Gastroesophageal sphincter (tissue), 4 donors: ENCODE measurements at regions not wholly inside any gene's neighbourhood (a gene's known extent, or its start where the extent isn't known, plus 50 kb on each side); places are given as distances from the start of the nearest gene placed in this dataset.

ENCODE experiments used
- ATAC-seq: fragments of 150-250 bp; one replicate; pipeline ENCODE4 v1.9.1; 2016; ENCODE audit warnings: mild to moderate bottlenecking, moderate library complexity
- H3K27ac ChIP-seq, 4 donors: fragments of 200-600 bp; sonication (generic) in 3 of 4; 1 replicate in 3 of 4; 2 replicates in 1 of 4; pipeline ENCODE4 v1.5.1; 2016 to 2019
- H3K27me3 ChIP-seq: fragments of 200-600 bp; sonication (generic); one replicate; pipeline ENCODE4 v1.5.1; 2019
- H3K36me3 ChIP-seq, 2 donors: fragments of 200-600 bp; sonication (generic); one replicate each; pipeline ENCODE4 v1.5.1; 2019; ENCODE audit warnings: control low read depth in 1 of 2
- H3K4me1 ChIP-seq, 3 donors: fragments of 200-600 bp; sonication (generic); 1 replicate in 2 of 3; 2 replicates in 1 of 3; pipeline ENCODE4 v1.5.1; 2016 to 2019; ENCODE audit warnings: control low read depth in 2 of 3
- H3K4me3 ChIP-seq, 2 donors: fragments of 200-600 bp; sonication (generic); one replicate each; pipeline ENCODE4 v1.5.1; 2019; ENCODE audit warnings: mild to moderate bottlenecking in 1 of 2, moderate library complexity in 1 of 2
- H3K9me3 ChIP-seq, 3 donors: fragments of 200-600 bp; sonication (generic); one replicate each; pipeline ENCODE4 v1.5.1; 2017 to 2019; ENCODE audit warnings: control low read depth in 2 of 3
- EP300 ChIP-seq: sonication (generic); formaldehyde crosslinking; IDR thresholded peaks from one replicate; pipeline ENCODE4 v1.6.1; 2017; ENCODE audit warnings: antibody characterized with exemption, mild to moderate bottlenecking
- POLR2A ChIP-seq, 2 donors: fragments of 450-650 bp; IDR thresholded peaks; one replicate each; pipeline ENCODE4 v1.6.1; 2017; ENCODE audit warnings: antibody characterized with exemption in 2 of 2, mild to moderate bottlenecking in 2 of 2, moderate library complexity in 1 of 2
- POLR2AphosphoS5 ChIP-seq: sonication (generic); formaldehyde crosslinking; IDR thresholded peaks from one replicate; pipeline ENCODE4 v1.6.1; 2017; ENCODE audit warnings: antibody characterized with exemption
- WGBS, 2 donors: methylation state at CpG; one replicate each; pipeline ENCODE4 v1.1.5; 2018; ENCODE audit warnings: low coverage in 1 of 2; 5-methylcytosine and 5-hydroxymethylcytosine counted together
- TF ChIP-seq, protein P1 (sequence below), 4 experiments: fragments of 200-600 bp in 2 of 4; fragments of 450-650 bp in 2 of 4; sonication (generic) in 1 of 4; IDR thresholded peaks; one replicate each; pipeline ENCODE4 v1.5.1; 2017 to 2019; ENCODE audit warnings: antibody characterized with exemption in 4 of 4, mild to moderate bottlenecking in 2 of 4, moderate library complexity in 2 of 4

- TF ChIP-seq POLR2A (IDR thresholded peaks at IDR 0.05) (no peak), EP300 (no peak), POLR2AphosphoS5 (no peak)
- TF ChIP-seq, protein P1, sequence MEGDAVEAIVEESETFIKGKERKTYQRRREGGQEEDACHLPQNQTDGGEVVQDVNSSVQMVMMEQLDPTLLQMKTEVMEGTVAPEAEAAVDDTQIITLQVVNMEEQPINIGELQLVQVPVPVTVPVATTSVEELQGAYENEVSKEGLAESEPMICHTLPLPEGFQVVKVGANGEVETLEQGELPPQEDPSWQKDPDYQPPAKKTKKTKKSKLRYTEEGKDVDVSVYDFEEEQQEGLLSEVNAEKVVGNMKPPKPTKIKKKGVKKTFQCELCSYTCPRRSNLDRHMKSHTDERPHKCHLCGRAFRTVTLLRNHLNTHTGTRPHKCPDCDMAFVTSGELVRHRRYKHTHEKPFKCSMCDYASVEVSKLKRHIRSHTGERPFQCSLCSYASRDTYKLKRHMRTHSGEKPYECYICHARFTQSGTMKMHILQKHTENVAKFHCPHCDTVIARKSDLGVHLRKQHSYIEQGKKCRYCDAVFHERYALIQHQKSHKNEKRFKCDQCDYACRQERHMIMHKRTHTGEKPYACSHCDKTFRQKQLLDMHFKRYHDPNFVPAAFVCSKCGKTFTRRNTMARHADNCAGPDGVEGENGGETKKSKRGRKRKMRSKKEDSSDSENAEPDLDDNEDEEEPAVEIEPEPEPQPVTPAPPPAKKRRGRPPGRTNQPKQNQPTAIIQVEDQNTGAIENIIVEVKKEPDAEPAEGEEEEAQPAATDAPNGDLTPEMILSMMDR (IDR thresholded peaks at IDR 0.05) = no peak
- H3K27ac ChIP-seq = no peak overlapping the region
- no peaks in the 10 kb centered on the region for H3K9me3 ChIP-seq
- no peaks in the 10 kb centered on the region for H3K36me3 ChIP-seq
- no peak overlapping the region for H3K4me3 ChIP-seq
- H3K4me1 ChIP-seq = peaks cover 0 to 2% (median 0%) of the 10 kb centered on the region in 3 donors
- no peak for ATAC-seq
- WGBS, 2 donors = 77 to 86% methylated on average over 3 of the region's 3 CpGs
- H3K27me3 ChIP-seq = peaks cover 8% of the 10 kb centered on the region
Measured at GRCh38 chr2:236879416-236879963, 206.2 kb upstream of the COPS8 start.

DNA sequence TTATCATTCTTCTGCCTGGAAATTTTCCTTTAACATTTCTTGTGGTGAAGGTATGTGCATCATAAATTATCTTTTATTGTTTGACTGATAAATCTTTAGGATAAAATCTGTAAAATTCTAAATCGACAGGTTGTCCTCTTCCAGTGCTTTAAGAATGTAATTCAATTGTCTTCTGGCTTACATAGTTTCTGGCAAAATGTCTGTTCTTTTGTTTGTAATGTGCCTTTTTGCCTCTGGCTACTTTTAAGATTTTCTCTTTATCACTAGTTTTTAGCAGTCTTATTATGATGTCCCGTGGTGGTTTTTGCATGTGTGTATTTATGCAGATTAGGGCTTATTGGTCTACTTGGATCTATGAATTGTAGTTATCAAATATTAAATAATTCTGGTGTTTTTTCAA lies 203.6 kb upstream of the COPS8 start:
- H3K9me3 ChIP-seq = no peaks in the 10 kb centered on the region
- no peak for ATAC-seq
- no peaks in the 10 kb centered on the region for H3K36me3 ChIP-seq
- no peaks in the 10 kb centered on the region for H3K27me3 ChIP-seq
- H3K27ac ChIP-seq = no peak overlapping the region
- TF ChIP-seq POLR2A (IDR thresholded peaks at IDR 0.05) = no peak
- no peak for TF ChIP-seq POLR2AphosphoS5
- TF ChIP-seq, protein P1 (IDR thresholded peaks at IDR 0.05) = no peak
- TF ChIP-seq EP300 = no peak
- peaks cover 0 to 7% (median 3%) of the 10 kb centered on the region in 3 donors for H3K4me1 ChIP-seq
- WGBS, 2 donors = 75 to 93% methylated on average over 1 to 2 of the region's 2 CpGs
- no peak overlapping the region for H3K4me3 ChIP-seq

GRCh38 chr2:236882930-236883329 lies 202.8 kb upstream of the COPS8 start:
- TF ChIP-seq POLR2AphosphoS5 (no peak), POLR2A (IDR thresholded peaks at IDR 0.05) (no peak), EP300 (no peak)
- TF ChIP-seq, protein P1 (IDR thresholded peaks at IDR 0.05) = no peak
- no peaks in the 10 kb centered on the region for H3K9me3 ChIP-seq
- WGBS, 2 donors = 89 to 95% methylated on average over 3 to 5 of the region's 7 CpGs
- H3K4me1 ChIP-seq = peaks cover 0 to 16% (median 8%) of the 10 kb centered on the region in 3 donors
- H3K27me3 ChIP-seq = no peaks in the 10 kb centered on the region
- no peak overlapping the region for H3K4me3 ChIP-seq
- no peaks in the 10 kb centered on the region for H3K36me3 ChIP-seq
- no peak overlapping the region for H3K27ac ChIP-seq
- no peak for ATAC-seq

DNA sequence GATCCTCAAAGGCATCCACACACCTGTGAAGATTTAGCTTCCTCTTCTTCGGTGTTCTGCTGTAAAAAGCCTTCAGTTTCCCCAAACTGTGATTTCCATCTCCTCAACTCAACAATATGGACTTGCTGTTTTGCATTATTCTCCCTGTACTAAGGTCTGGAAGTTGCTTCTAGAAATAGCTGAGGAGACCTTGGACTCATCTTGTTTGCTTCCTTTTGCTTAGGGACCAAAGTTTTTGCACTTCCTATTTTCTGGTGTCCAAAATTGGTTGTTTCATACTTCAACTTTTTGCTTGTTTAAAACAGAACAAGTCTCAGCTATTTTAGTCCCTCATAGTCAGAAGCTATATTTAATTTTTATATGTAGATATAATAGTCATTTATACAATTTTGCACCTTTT lies 201.9 kb upstream of the COPS8 start:
- no peak for TF ChIP-seq POLR2AphosphoS5

DNA sequence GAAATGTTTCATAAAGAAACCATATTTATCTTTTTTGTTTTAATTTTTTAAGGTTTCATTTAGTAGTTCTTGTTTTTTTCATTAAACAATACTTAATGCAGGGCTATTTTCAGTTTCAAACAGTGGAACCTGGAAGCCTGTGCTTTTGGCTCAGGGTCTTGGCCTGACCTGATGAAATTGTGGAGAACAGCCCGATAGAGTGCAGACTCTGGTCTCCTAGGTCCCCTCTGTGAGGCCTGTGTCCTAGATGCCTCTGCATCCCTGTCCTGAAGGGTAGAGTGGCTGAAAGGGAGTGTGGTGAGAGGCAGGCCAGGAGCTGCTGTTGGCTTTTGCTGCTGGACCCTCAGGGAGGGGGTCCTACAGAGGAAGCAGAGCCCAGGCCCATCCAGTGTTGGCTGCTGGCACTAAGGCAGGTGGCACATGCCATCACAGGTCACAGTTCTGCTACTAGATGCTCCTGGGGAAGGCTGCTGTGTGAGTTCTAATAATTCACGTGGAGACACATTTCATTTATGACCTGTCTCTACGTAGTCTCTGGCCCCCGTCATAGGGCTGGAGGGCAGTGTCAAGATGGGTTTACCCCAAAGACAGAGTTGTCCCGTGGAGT lies 201.0 kb upstream of the COPS8 start:
- WGBS, 2 donors = 90% methylated on average over 5 of the region's 5 CpGs; no CpG with 5 or more reads in 1 of the 2 donors
- Histone ChIP-seq H3K4me3 (no peak overlapping the region), H3K36me3 (no peaks in the 10 kb centered on the region), H3K27me3 (no peaks in the 10 kb centered on the region), H3K27ac (no peak overlapping the region), H3K9me3 (no peaks in the 10 kb centered on the region), H3K4me1 (peaks cover 0 to 23% (median 15%) of the 10 kb centered on the region in 3 donors)
- TF ChIP-seq EP300 (no peak), POLR2AphosphoS5 (no peak)
- TF ChIP-seq, protein P1 (IDR thresholded peaks at IDR 0.05) = no peak
- ATAC-seq = no peak

More for the DNA sequence above, 201.9 kb upstream of the COPS8 start:
- WGBS, 2 donors = 83 to 100% methylated on average over 1 of the region's 1 CpG
- Histone ChIP-seq H3K4me1 (peaks cover 0 to 23% (median 15%) of the 10 kb centered on the region in 3 donors), H3K36me3 (no peaks in the 10 kb centered on the region), H3K27ac (no peak overlapping the region), H3K9me3 (no peaks in the 10 kb centered on the region), H3K4me3 (no peak overlapping the region), H3K27me3 (no peaks in the 10 kb centered on the region)
- ATAC-seq = no peak
